Keratinocyte (primary cell): ENCODE measurements at regions not wholly inside any gene's neighbourhood (a gene's known extent, or its start where the extent isn't known, plus 50 kb on each side); places are given as distances from the start of the nearest gene placed in this dataset.

Experiments
- DNase-seq: peaks from one replicate; pipeline ENCODE4 v3.0.0-alpha.2; 2011; ENCODE audit warnings: low read depth, missing footprints, low spot score
- FAIRE-seq: peaks from 2 replicates; lab custom pipeline; 2011; peaks lifted over from hg19 to GRCh38; lab: Jason Lieb, UNC
- H2AFZ ChIP-seq: 2 replicates; pipeline ENCODE4 v1.6.0; 2012; ENCODE audit warnings: low read length, control low read depth, inconsistent platforms; ENCODE audit not compliant: control insufficient read depth
- H3K27ac ChIP-seq: 2 replicates; pipeline ENCODE4 v1.5.1; 2011; ENCODE audit warnings: low read length; ENCODE audit not compliant: control insufficient read depth, insufficient read depth
- H3K27me3 ChIP-seq: 3 replicates; pipeline ENCODE4 v1.6.0; 2011; ENCODE audit warnings: low read length; ENCODE audit not compliant: control insufficient read depth, insufficient read depth; ENCODE audit errors: extremely low read depth
- H3K36me3 ChIP-seq, 2 experiments: 2 replicates in 1 of 2; 3 replicates in 1 of 2; pipeline ENCODE4 v1.5.1; 2011; ENCODE audit warnings: low read length in 2 of 2, mild to moderate bottlenecking in 1 of 2; ENCODE audit not compliant: control insufficient read depth in 2 of 2, insufficient read depth in 2 of 2; ENCODE audit errors: extremely low read depth in 1 of 2
- H3K4me1 ChIP-seq: 3 replicates; pipeline ENCODE4 v1.5.1; 2011; ENCODE audit warnings: low read length; ENCODE audit not compliant: control insufficient read depth, insufficient read depth; ENCODE audit errors: extremely low read depth
- H3K4me2 ChIP-seq: 3 replicates; pipeline ENCODE4 v1.6.0; 2011; ENCODE audit warnings: low read depth, low read length; ENCODE audit not compliant: control insufficient read depth, insufficient read depth; ENCODE audit errors: extremely low read depth
- H3K4me3 ChIP-seq, 3 experiments: fragments of 200-600 bp in 1 of 3; sonication (generic) in 1 of 3; 2 replicates in 2 of 3; 3 replicates in 1 of 3; pipeline ENCODE4 v1.5.1; 2011 to 2016; ENCODE audit warnings: low read length in 3 of 3, mild to moderate bottlenecking in 3 of 3, control low read depth in 2 of 3, inconsistent platforms in 1 of 3, low read depth in 1 of 3, mixed read lengths in 1 of 3, mixed run types in 1 of 3, moderate library complexity in 1 of 3; ENCODE audit not compliant: control insufficient read depth in 2 of 3, insufficient read depth in 2 of 3; ENCODE audit errors: extremely low read depth in 1 of 3
- H3K79me2 ChIP-seq: 2 replicates; pipeline ENCODE4 v1.6.0; 2012; ENCODE audit warnings: low read length; ENCODE audit not compliant: control insufficient read depth, insufficient read depth
- H3K9ac ChIP-seq: 3 replicates; pipeline ENCODE4 v1.6.0; 2011; ENCODE audit warnings: low read length; ENCODE audit not compliant: control insufficient read depth, insufficient read depth; ENCODE audit errors: extremely low read depth
- H3K9me1 ChIP-seq: 3 replicates; pipeline ENCODE4 v1.6.0; 2011; ENCODE audit warnings: low read length; ENCODE audit not compliant: control insufficient read depth, insufficient read depth; ENCODE audit errors: extremely low read depth
- H3K9me3 ChIP-seq: 2 replicates; pipeline ENCODE4 v1.5.1; 2012; ENCODE audit warnings: low read depth, low read length; ENCODE audit not compliant: control insufficient read depth
- H4K20me1 ChIP-seq: 3 replicates; pipeline ENCODE4 v1.6.0; 2011; ENCODE audit warnings: low read length; ENCODE audit not compliant: control insufficient read depth, insufficient read depth; ENCODE audit errors: extremely low read depth
- EZH2 ChIP-seq: IDR thresholded peaks from one replicate; pipeline ENCODE4 v1.6.1; 2012; ENCODE audit warnings: inconsistent platforms, mild to moderate bottlenecking, low read length, moderate library complexity
- dilution Hi-C: fragments of 300-500 bp; cut with MboI; formaldehyde crosslinking; loops from one replicate; pipeline ENCODE4 v1.7.0; 2020; ENCODE audit warnings: low sequenced_read_pairs; ENCODE audit not compliant: extremely low pct_ligation_motif_present
- TF ChIP-seq, protein P1 (sequence below), 3 experiments: IDR thresholded peaks in 1 of 3; conservative IDR thresholded peaks in 1 of 3; optimal IDR thresholded peaks in 1 of 3; 2 replicates in 2 of 3; 3 replicates in 1 of 3; pipeline versions ENCODE3 to v1.5.1; 2011; ENCODE audit warnings: low read length in 3 of 3, mild to moderate bottlenecking in 3 of 3, moderate library complexity in 2 of 3, control low read depth in 1 of 3, inconsistent platforms in 1 of 3; ENCODE audit not compliant: insufficient read depth in 2 of 3; ENCODE audit errors: extremely low read depth in 1 of 3

DNA sequence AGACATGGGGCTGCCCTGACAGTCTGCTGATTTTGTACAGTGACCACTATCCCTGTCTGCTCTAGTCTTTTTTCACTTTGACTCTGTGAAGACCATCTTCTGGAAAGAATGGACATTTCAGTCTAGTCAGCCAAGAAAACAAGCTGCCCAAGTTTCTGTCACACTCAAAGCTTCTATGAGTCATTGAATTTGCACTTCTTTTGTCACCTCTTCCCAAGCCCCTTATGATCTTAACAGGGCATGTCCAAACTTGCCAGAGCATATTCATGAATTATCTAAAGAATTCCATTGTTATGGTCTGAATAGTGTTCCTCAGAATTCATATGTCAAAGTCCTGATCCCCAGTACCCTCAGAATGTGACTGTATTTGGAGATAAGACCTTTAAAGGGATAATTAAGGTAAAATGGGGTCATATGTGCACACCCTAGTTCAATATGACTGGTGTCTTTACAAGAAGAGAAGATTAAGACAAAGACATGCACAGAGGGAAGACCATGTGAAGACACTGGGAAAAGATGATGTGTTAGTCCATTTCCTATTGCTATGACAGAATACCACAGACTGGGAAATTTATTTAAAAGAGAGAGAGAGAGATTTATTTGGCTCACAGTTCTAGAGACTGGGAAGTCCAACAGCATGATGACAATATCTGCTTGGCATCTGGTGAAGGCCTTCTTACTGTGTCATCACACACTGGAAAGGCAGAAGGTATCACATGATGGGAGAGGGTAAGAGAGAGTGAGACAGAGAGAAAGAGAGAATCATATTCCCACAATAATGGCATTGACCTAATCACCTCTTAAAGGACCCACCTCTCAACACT is 242.6 kb downstream of the BTG1 start:
- no peak overlapping the region for H3K4me3 ChIP-seq
- no peaks in the 10 kb centered on the region for H4K20me1 ChIP-seq
- no peaks in the 10 kb centered on the region for H3K79me2 ChIP-seq
- H3K4me1 ChIP-seq: peaks cover 5% of the 10 kb centered on the region
- DNase-seq (peak; percentile 38), FAIRE-seq (no peak)
- no peaks in the 10 kb centered on the region for H3K9me1 ChIP-seq
- TF ChIP-seq, protein P1, sequence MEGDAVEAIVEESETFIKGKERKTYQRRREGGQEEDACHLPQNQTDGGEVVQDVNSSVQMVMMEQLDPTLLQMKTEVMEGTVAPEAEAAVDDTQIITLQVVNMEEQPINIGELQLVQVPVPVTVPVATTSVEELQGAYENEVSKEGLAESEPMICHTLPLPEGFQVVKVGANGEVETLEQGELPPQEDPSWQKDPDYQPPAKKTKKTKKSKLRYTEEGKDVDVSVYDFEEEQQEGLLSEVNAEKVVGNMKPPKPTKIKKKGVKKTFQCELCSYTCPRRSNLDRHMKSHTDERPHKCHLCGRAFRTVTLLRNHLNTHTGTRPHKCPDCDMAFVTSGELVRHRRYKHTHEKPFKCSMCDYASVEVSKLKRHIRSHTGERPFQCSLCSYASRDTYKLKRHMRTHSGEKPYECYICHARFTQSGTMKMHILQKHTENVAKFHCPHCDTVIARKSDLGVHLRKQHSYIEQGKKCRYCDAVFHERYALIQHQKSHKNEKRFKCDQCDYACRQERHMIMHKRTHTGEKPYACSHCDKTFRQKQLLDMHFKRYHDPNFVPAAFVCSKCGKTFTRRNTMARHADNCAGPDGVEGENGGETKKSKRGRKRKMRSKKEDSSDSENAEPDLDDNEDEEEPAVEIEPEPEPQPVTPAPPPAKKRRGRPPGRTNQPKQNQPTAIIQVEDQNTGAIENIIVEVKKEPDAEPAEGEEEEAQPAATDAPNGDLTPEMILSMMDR (optimal IDR thresholded peaks at IDR 0.05 in 1 of 3, IDR thresholded peaks at IDR 0.05 in 1 of 3, conservative IDR thresholded peaks at IDR 0.05 in 1 of 3; ENCODE audit: extremely low read depth in 1 of 3, insufficient read depth in 2 of 3, low read length in 3 of 3): no peak
- H3K9ac ChIP-seq: no peak overlapping the region
- no peak overlapping the region for H3K4me2 ChIP-seq
- no peaks in the 10 kb centered on the region for H3K27me3 ChIP-seq
- no peaks in the 10 kb centered on the region for H3K9me3 ChIP-seq
- no peak overlapping the region for H3K27ac ChIP-seq
- dilution Hi-C loops: no loop called here
- no peaks in the 10 kb centered on the region for H3K36me3 ChIP-seq
- no peak overlapping the region for H2AFZ ChIP-seq

GRCh38 chr12:91901381-91902074 is 244.1 kb downstream of the BTG1 start:
- no peak for FAIRE-seq
- no peak overlapping the region for H3K9ac ChIP-seq
- no peaks in the 10 kb centered on the region for H4K20me1 ChIP-seq
- H3K79me2 ChIP-seq: no peaks in the 10 kb centered on the region
- TF ChIP-seq, protein P1 (optimal IDR thresholded peaks at IDR 0.05 in 1 of 3, IDR thresholded peaks at IDR 0.05 in 1 of 3, conservative IDR thresholded peaks at IDR 0.05 in 1 of 3; ENCODE audit: extremely low read depth in 1 of 3, insufficient read depth in 2 of 3, low read length in 3 of 3): no peak
- no peak for TF ChIP-seq EZH2
- no peaks in the 10 kb centered on the region for H3K36me3 ChIP-seq
- DNase-seq: no peak
- H3K4me3 ChIP-seq: no peak overlapping the region
- no peaks in the 10 kb centered on the region for H3K9me1 ChIP-seq
- no peaks in the 10 kb centered on the region for H3K9me3 ChIP-seq
- peaks cover 5% of the 10 kb centered on the region for H3K4me1 ChIP-seq
- H3K4me2 ChIP-seq: no peak overlapping the region
- no peak overlapping the region for H3K27ac ChIP-seq
- dilution Hi-C loops: no loop called here
- H2AFZ ChIP-seq: no peak overlapping the region
- H3K27me3 ChIP-seq: no peaks in the 10 kb centered on the region
